ENCODE measurements at regions not wholly inside any gene's neighbourhood (a gene's known extent, or its start where the extent isn't known, plus 50 kb on each side); places are given as distances from the start of the nearest gene placed in this dataset.

DNA sequence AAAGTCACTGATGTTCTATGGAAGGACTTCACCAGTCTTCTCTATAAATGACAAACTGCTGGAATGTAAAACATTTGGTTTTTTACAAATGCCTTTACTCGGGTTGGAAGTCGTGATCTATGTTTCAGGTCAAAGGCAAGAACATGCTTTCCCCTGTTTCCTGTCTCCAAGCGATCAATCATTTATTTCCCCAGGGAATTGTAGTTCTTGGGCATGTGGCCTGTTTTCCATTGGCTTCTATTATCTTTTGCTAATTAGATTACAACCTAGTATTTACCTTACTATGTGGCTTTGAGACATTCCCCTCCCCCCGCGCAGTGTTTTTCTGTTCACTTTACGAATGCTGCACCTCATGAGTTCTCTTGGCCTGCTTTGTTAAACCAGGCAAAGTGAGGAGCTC, 684.2 kb downstream of the EPHA4 start:
- DNase-seq: no peak

DNA sequence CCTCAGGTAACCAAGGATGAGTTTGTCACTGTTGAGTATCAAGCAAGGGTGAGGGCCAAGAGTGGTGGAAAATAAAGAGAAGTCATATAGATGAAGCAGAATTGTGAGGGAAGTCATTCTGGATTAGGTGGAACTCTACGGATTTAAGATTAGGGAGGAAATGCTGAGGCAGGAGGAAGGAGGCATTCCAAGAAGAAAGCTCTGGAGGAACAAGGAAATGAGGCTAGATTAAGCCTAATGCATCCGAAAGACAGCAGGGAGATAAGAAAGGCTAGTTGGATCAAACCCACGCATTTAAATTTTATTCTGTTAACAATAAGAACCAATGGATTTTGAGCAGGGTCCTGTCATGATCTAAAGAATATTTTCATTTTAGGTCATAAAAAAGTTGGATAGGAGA, 681.2 kb downstream of the EPHA4 start:
- no peak for DNase-seq

DNA sequence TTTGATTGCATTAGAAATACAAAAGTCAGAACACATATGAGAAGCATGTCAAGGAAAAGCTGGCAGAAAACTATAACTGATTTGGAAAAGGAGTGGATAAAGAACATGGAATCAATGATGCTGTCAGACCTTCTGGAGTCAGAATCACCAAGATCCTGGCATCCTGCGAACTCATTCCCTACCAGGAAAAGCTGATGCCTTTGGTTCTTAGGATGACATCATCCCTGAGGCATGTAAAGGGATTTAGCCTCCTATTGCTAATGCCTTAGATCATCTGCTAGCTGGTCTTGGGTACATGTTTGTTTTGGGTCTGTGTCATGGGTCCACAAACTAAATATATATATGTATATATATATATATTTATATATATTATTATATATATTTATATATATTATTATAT, 680.7 kb downstream of the EPHA4 start:
- DNase-seq: no peak

DNA sequence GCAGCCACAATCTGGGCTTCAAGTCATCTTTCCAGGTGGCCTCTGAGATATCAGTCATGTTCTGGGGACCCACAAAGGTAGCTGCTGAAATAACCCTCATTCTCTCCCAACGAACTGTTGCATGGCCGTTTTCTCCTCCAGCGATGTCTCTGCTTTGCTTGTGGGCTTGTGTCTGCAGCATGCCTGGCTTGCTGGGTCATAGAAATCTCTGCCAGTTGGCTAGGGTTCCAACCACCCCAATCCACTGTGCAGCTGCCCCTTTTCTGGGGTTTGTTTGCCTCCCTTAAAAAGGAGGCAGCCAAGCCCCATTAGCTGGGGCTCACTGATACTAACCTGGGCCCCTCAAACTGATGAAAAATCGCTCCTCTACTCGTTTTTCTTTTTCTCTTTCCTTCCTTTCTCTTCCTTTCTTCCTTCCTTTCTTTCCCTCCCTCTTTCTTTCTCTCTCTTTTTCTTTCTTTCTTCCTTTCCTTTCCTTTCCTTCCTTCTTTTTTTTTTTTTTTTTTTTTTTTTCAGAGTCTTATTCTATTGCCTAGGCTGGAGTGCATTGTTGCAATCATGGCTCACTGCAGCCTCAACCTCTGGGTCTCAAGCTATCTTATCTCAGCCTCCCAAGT, 680.0 kb downstream of the EPHA4 start:
- DNase-seq: no peak

DNA sequence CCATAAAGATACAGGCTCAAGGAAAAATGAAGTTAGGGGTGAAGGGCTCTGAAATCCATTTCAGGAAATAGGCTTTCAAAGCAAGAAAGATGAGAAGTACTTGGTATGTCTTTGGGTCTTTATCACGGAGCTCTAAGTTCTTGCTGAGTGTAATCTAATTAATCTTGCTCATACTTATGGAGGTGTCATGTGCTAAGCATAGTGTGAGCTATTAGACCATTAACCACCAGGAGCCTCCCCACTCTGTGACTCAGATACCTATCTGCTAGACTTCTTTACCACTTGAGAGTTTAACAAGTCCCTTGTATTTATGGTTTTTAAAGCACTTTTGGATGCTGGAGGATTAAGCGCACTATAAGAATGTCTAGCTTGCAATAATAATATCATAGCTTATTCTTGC, 678.7 kb downstream of the EPHA4 start:
- no peak for DNase-seq

DNA sequence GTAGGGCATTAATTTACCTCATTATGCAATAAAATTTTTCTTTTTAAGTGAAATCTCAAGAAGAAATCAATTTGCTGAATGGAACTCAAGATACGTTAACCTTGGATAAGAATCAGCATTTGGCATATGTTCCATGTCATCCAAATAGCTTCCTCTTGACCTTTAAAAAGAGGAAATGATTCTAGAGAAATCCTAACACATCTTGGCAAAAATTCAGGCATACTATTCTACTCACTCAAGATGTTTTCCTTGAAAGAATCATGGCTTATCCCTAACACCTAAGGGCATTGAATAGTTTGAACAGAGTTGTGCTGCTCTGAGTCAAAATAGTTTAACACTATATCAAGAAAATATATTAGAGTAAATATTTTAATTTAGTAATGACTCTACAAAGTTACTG, 678.0 kb downstream of the EPHA4 start:
- DNase-seq: no peak

DNA sequence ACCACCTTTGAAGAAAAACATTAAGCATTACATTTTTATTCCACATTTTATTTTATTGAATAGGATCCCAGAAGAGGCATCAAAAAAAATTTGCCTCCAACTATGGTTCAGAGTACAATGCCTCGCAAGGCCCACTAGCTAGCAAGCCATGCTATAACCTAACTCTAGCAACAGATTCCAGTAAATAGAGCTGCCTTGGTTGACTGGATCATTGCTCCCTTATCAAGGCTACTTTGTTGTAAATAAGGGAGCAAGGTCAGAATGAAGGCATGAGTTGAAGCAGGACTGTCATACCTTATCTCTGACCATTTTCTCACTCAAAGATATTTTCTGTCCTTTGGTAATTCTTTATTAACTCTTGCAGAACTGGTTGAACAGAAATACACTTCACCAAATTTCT, 672.6 kb downstream of the EPHA4 start:
- no peak for DNase-seq

DNA sequence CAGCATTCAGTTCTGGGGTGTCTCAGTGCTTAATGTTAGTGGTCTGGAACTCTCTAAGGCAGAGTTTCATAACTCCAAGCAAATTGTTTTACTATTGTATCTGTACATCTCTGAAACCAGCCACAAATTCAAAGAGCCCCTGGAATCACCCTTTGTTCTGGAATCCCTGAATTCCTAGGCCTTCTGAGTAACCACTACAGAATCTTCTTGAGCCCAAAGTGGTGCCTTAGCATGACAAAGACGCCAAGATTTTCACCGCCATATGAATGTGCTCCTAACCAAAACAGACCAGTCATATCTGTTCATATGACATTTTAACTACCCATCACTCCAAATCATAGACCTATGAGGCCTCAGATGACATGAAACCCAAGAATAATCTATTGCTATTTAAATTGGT, 668.1 kb downstream of the EPHA4 start:
- no peak for DNase-seq

DNA sequence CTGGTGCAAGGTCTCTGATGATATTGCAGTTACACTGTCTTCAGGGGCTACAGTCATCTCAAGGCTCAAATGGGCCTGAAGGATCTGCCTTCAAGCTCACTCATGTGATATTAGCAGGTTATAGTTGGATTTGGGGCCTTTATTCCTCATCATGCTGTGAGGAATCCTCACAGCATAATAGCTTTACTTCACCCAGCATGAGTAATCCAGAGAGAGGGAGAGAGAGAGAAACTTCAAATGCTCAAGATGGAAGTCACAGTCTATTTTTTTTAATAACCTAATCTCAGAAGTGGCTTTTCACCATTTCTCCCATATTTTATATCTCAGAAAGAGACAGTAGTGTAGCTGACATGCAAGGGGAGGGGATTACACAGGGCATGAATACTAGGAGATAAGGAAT, 658.7 kb downstream of the EPHA4 start:
- DNase-seq: no peak

DNA sequence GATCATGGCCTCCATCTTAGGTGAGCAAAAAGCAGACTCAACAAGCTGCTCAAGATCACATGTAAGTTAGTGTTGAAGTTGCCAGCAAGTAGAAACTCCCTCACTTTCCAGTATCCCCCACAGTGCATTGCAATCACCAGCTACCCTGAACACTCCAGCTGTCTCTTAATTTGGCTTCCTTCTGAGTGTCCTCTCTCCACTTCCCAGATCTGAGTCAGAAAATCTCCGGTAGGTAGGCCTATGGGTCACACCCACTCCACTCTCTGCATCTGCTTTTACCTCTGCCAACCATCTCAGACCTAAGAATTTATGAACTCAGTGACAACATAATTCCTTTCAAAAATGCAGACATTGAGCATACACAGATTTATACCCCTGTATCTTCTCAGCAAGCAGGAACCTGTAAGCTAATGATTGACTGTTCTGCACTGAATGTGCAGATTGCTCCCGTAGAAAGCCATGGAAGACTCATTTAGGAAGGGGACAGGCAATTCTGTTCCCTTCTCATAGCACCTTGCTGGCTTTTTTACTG, 656.9 kb downstream of the EPHA4 start:
- no peak for DNase-seq

DNA sequence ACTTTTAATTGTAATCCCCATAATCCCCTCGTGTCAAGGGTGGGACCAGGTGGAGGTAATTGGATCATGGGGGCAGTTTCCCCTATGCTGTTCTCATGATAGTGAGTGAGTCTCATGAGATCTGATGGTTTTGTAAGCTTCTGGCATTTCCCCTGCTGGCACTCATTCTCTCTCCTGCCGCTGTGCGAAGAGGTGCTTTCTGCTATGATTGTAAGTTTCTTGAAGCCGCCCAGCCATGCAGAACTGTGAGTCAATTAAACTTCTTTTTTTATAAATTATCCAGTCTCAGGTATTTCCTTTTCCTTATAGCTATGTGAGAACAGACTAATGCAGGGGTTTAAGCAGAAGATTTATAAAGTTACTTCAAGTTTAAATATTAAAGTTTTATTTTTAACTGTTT, 655.2 kb downstream of the EPHA4 start:
- no peak for DNase-seq

DNA sequence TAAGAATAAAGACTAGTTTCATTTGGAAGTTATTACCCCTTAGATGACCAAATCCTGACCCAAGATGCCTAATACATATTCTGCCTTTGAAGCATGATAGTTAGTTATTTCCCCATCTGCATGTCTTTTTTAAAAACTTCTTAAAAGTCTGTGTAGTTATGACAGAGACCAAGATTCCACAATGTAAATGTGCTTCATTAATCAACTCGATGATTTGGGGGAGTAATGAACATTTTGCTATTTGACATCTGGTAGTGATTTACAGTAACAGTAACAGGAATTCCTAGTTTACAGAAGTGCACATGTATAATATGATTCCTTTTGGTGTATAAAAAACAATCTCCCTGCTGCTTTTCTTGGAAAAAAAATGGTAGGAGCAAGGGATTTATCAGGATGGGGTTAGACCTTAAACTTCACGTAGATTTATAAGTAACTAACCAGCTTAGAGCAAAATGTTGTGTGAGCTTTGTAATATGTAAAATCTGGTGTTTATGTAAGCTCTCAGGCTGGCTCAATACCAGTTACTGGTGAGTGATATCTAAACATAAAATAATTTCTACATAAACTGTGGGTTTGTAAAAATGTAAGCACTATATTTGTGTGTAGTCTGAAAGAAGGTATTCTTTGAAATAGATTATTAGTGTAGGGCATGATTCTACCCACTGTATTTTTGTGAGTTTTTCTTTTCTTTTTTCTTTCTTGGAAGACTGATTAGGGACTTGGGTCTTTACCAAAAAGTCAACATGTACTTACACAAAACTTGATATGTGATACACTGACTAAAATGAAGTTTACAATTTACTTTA, 641.6 kb downstream of the EPHA4 start:
- DNase-seq: no peak

DNA sequence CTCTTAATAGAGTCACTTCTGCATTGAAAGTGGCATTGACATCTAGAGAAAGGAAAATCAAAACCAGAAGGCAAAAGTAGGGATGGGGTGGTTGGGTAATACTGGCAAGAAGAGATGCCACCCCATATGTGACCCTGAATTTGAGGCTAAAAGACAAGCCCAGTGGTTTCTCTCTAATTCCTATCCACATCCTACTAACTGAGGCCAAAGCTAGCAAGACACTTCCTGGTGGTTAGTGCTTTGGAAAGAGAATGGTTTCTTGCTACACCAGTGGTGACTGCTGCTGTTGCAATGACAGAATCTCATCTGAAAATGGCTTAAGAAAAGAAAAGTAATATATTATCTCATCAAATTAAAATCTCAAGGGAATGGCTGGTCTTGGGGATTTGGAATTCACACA, 640.6 kb downstream of the EPHA4 start:
- DNase-seq: no peak

DNA sequence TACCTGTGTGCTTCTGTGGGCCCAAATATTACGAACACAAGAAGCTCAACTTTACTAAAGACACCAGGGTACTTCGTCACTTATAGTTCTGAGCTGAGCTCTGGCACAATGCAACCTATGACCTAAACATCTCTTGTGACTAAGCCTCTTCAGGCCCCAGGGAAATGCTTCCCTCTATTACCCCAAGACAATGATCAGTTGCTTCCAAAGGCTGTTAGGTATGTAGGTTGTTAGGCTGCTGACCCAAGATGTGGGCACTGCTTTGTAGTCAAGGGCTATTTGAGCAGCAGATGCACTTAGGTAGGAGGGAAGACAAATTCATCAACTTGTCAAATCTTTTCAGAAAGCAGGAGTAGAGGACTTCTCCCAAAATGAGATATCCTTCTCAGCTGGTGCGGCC, 640.1 kb downstream of the EPHA4 start:
- DNase-seq: no peak

DNA sequence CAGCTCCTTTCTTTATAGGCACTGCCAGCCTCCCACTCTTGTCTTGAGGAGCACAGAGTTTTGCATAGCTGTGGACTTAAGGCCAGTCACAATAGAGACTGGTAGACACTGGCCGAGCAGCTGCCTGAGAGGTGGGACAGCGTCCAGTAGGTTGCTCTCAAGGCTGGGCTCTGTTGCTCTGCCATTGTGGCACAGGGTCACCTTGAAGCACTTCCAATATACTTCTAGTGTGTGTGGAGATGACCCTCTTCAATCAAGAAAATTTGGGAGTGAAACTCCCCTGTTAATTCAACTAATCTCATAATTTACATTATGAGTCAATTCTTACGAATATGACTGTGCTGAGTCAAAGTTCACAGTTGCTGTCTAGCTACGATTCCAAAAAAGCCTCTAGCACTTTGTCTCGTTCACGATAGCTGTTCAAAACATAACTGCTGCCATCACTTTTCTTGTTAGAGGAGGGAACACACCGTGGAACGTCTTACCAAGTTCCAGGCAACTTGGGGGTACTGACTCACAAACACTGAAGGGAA, 636.2 kb downstream of the EPHA4 start:
- no peak for DNase-seq

DNA sequence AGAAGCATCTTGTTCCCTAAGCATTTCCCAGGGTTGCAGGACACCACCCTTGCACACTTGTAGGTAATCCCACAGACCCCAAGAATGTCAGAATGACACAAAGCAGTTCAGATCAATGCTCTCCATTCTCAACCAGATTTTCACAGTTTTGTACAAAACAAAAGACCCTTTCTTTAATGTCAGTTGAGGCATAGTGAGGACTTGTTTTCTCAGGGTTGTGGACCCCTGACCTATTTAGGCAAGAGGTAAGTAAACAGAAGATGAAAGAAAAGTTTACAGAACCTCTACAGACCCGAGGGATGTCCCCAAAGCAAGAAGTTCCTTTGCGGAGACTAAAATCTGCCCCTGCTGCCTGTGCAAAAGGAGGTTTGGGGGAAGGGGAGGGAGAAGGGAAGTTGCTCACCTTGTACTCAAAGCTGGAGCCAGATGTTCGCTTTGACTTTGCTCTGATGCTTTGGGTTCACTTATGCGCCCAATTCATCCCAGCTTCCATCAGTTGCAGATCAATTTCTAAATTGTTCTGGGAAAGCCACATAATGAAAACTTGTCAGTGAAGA, 635.4 kb downstream of the EPHA4 start:
- DNase-seq: no peak

DNA sequence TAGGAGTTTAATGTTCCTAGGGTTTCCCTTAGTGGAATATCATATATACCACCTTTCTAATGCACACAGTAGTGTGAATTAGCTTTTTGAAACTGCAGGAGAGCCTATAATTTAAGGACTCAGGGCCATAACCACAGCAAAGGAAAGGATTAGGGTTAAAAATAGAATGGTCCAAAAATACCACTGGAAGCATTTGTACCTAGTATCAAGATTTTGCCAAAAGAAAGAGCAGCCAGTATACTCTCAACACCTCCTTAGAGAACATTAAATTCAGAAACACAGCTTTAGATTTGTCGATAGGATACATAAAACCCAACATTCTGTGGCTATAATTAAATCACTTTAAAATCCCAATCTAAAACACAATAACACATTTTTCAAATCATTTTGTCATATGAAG, 634.9 kb downstream of the EPHA4 start:
- DNase-seq: no peak

DNA sequence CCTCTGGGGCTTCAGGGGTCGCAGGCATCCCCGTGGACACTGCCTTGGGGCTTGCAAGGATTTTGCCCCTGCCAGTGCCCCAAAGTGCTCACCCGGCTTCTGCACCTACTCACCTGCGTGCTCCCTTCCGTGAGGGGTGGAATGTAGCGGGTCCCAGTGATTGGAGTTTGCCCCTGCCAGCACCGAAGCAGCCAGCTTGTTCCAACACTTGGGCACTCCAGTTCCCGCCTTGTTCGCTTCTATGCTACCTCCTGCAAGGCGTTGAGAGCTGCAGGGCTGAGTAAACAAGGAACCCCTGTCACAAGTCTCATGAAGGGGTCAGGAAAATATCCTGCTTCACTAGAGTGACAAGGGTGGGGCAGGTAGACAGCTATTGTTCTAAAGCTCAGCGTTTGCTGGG, 631.5 kb downstream of the EPHA4 start:
- DNase-seq: no peak

DNA sequence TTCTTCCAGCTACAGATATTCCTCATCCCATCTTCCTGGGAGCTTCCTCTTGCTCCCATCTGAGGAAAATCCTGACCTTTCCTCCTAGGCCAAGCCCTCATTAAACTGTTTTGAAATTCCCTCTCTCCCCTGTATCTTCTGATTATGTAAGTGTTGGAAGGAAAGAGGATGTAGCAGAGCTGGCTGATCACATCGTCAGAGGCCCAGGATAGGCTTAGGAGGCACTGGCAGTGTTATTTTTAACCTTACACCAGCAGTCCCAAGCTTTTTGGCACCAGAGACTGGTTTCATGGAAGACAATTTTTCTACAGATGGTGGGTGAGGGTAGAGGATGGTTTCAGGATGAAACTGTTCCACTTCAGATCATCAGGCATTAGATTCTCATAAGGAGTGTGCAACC, 630.4 kb downstream of the EPHA4 start:
- DNase-seq: no peak

DNA sequence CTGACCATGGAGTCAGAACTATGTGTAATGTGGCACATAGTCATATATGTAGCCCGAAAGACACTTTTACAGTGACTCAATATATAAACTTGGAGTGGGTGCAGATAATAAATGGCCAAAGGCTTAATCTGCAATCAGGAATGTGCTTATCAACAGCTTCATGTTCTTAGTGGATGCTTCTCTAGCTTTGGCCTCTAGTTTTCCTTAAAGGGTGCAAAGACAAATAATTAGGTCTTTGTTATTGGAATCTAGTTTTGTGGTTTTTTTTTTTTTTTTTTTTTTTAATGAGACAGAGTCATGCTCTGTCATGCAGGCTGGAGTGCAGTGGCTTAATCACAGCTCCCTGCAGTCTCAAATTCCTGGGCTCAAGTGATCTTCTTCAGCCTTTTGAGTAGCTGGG, 625.6 kb downstream of the EPHA4 start:
- DNase-seq: no peak

DNA sequence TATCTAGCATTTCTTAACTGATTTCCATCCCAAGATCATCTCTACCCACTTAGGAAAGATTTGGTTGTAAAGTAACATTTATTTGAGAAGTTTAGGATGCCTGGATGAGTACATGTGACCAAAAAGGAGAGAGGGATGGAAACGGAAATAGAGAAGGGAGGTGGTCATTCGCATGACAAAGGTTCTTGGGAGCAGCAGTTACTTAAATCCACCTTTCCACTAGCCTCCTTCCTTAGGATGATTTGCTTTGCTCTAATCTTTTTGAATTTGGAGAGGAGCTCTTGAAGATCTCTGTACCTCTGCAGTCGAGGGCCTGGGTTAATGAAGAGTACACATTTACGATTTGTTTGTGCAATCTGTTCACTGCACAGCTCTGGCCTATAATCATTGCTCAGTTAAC, 623.5 kb downstream of the EPHA4 start:
- no peak for DNase-seq

DNA sequence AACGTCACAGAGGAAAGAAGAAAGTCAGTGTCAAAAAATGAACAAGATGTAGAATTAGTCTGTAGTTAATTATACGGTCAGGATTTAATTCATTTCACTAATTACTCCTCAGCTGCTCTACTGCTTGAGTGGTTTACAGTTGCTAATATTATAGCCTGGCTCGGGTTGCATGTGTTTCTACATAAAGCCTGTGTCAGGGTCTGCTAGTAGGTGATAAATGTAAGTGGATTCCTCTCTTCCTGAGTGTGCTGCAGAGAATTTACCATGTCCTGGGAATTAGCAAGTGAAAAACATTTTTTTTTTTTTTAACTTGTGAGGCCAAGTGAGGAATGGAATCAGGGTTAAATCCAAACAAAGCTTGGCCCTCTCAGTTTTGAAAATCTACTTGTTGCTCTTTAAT, 622.6 kb downstream of the EPHA4 start:
- DNase-seq: no peak

DNA sequence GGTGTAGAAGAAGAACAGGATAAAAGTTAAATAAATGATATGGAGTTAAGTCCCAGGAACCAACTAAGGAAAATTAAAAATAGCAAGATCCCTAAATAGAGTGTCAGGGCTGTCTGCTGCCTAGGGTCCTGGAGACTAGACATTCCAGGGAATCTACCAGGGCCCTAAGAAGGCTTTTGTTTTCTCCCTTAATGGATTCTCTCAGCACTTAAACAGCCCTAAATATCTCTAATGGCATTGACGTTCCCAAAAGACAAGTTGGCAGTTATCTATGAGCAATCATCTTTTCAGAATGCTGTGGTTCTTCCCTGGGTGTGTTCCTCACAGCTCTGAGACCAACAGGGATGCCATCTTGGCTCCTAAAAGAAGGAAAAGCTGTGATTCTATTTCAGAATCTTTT, 616.3 kb downstream of the EPHA4 start:
- no peak for DNase-seq

DNA sequence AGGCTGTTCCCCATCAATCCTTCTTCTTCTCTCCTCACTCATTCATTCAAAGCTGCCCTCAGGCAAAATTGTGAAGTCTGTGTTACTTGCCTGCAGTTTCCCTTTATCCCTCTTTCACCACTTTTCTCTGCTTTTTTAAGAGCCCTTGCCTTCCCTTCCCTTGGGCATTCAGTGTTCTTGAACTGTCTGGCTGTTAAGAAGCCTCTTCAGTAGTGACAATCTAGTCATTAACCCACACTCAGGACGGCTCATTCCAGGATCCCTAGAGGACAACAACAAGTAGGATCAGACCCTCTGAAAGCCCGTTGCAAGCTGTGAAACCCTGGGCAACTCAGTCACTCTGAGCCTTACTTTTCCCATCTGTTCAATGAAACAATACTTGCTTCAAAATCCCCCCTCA, 615.7 kb downstream of the EPHA4 start:
- no peak for DNase-seq

Data from NCI-H187 treated with DMSO at 0.1 percent for 48 hours (cell line).